Activated CD4-positive, CD25-positive, alpha-beta regulatory T cell (primary cell): ENCODE measurements at regions not wholly inside any gene's neighbourhood (a gene's known extent, or its start where the extent isn't known, plus 50 kb on each side); places are given as distances from the start of the nearest gene placed in this dataset.

Experiments used
- DNase-seq, 4 experiments: peaks; one replicate each; lab custom pipeline; 2025; lab: John Stamatoyannopoulos, UW

DNA sequence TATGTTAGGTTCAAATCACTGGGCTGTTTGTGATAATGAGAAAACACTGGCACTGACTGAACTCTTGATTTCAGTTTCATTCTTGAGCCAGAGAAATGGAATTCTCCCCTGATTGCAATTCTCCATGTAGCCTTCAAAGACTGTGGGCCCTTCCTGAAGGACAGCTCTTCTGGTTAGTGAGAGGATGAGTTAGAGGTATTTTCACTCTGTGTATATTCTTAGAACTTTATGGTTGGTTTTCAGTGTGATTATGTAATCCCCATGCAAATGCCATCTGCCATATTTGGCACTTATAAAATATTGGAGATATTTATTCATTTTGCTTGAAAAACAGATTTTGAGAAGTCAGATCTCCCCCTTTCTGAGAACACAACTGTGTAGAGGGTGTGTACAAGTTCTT lies 323.7 kb downstream of the SLC4A3 start:
- DNase-seq = no peak

DNA sequence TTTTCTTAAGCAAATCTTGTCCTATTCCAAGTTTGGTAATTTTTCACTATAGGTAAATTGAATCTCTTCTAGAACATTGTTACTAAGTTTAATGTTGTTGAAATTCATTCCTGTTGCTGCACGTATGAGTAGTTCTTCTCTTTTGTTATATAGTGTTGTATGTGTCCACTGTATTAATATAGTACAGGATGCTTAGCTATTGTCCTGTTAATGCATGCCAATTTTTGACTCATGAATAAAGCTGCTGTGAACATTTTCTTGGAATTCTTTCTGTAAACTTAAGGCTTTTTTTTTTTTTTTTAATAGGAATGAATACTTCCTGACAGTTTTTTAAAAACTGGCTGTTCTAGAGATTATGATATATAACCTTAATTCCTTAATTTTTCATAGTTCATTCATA lies 326.9 kb downstream of the SLC4A3 start:
- no peak for DNase-seq

DNA sequence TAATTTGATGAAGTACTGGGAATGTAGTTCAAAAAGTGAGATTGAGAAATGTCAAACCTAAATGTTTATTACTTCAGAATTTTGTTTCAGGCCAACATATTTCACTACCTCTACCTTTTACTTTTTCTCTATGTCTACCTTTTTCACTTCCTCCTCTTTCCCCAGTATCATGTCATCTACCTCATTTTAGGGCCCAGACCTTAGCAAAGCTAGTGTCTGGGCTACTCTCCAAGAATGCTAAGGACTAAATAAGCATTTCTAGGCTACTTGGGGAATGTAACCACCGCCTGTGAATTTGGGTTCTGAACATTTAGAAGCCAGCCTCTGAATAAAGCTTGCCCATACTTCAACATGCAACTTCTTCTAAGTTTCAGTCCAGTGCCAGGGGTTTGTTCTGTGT lies 330.4 kb downstream of the SLC4A3 start:
- DNase-seq = no peak

DNA sequence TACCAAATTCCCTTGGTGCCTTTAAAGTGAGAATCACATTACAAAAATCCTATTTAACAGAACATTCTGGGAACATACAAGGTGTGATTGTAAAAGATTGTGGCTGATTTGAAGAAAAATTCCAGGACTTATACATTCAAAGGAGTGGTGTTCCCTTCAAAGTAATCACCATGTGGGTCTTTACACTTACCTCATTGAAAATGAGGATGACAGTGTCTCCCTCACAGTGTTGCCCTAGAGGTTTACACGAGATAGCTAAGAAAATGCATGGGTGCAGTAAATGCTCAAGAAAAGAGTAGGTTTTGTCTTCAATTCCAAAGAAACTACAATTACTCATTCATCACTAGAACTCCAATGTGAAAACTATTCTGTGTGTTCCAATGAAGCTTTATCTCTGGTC lies 331.5 kb downstream of the SLC4A3 start:
- DNase-seq = no peak

DNA sequence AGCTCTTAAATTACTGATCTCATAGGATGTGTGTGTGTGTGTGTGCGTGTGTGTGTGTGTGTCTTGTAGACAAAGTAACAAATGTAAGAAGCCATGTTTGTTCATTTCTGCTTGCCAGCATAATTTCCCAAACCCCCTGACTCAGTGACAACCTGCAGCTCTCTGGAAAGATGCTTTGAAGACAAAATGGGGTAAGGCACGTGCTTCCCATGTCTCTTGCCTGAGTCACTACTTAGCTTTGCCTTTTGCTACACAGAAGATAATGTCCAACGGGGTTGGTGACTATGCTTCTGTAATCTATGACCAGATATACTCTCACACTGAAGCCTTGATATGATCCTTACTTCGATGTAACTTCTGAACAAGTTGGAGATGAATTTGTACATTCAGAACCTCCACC lies 332.0 kb downstream of the SLC4A3 start:
- DNase-seq = no peak

DNA sequence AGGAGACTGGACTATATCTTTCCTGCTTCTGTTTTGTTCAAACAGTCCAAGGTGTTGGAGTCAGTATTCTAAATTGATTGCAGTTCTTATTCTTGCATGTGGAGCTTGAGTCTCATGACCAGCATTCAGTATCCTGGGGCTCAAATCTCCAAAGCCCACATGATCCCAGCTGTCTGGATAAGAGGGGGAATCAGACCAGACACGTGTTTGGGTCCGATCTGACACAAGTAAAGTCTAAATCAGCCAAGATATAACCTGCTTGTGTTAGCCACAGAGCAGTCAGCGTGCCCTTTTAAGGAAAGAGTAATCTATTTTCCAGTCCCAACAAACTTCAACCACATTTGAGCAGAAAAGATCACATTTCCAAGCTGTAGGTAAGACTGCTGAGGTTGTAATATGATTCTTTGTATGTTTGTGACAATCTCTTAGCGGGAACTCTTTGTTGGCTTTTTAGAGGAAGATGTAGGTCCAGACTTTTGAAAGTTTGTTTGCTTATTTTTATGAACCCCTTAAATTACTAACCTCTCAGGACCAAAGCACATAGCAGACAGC lies 334.6 kb downstream of the SLC4A3 start:
- no peak for DNase-seq

DNA sequence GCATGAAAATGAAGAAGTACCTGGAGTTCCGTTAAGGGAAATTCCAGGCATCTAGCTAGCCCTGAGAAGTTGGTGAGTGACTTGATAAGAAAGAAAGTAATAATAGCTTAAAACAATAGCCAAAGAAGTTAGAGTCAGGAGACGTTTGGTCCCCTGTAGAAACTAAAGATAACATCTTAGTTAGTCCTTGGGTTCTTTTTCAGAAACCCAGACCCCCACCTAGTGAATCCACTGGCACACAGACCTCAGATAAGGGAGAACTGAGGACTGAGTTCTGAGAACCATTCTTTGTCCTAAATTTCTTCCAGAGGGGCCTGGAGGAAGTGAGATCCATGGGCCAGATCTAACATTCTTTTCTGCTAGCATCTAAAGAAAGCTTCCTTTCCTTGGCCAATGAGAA lies 335.4 kb downstream of the SLC4A3 start:
- DNase-seq = no peak

DNA sequence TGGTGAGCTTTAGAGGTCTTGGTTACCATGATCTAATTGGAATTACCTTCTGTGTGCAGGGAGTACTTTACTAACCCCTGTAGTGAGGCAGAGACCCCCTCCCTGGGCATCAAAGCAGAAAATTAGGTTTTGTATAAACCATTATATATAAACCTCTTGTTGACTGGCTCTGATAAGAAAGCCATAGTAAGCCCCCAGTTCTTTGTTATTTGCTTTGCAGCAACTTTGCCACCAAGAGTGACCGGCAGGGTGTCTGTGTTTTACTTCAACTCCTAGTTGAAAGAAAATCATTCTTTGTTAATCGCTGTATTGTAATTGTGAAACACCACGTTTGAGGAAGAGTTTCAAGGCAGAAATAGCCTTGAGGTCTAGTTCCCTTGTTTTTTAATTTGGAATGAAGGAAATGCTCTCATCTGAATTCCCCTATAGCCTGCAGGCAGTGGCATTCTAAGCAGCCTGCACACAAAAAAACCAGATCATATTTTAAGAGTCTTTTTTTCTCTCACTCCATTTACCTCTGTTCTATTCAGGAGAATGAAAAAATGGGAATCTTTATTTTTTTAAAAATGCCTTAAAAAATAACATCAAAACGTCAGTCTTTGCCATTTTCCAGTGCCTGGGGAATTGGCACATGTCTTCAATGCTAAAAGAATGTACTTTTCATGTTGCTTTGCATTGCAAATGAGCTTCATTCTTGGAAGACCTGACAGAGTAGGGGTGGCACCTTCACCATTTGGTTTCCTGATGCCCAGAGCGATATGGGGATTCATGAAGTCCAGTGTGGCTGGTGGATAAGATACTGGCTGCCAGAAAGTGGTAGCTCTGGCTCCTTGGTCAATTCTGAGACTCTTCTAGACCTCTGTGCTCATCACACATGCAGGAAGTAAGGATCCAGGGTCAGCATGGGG lies 338.1 kb downstream of the SLC4A3 start:
- DNase-seq = no peak

DNA sequence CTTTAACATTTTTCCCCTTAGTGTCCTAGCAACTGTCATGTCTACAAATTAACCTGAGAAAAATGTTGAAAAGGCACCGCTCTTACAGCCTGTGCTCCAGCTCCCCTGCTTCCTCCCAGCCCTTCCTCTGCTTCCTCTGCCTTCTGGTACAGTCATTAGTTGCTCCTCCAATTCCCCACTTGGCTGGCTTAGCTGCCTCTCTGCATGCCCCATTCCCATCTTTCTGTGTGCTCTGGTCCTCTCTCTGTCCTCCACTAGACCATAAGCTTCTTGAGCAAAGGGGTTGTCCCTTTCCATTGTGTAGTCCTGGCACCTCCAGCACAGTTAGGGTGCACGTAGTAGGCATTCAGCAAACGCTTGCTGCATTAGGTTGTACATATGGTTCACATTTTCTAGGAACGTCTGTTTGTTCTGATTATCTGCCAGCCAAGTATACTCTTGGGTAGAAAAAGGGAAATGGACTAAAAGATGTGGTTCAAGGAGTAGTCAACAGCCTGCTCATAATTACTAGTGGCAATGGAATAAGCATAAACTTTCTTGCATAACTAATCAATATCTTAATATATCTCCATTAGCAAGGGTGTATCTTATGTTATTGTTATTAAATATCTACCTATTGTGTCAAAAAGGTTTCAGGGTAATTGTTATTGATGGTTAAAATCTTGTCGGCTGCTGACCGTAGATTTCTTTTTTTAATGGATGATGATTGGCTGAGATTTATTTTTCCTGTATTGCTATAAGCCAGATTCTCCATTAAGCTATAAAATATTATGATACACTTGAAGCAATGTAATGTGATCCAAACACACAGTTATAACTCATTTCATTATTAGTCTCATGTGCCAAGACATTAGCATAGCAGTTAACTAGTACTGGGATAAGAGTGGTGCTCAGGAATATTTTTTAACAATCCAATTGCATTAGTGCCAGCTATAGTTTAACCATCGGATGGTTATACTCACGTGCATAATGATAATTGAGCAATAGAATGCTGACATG lies 340.1 kb downstream of the SLC4A3 start:
- no peak for DNase-seq

DNA sequence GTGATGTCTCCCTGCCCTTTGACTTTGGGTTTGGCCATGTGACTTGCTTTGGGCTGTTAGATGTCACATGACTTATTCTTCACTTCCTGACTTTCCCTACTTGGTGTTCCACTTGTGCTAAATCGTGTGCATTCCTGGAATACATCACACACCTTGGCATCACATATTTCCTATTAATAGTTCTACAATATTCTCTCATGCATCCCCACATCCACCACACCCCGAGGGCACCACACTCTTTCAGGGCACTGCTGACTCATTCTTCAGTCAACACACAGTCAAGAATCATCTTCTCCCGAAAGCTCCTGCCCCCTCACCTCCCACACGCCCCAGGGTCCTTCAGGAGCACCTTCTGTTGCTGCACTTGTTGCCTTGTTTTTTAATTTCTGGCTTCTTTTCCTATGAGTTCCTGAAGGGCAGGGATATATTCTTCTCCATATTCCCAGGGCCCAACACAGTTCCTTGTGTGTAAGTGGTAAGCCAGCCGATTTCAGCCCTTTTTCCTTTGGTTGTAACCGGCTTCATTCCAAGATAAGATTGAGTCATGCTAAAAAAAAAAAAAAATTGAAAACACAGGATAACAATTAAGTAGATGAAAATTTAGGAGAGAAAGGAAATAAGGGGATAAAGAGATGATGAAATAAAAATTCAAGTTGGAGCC lies 341.4 kb downstream of the SLC4A3 start:
- no peak for DNase-seq

DNA sequence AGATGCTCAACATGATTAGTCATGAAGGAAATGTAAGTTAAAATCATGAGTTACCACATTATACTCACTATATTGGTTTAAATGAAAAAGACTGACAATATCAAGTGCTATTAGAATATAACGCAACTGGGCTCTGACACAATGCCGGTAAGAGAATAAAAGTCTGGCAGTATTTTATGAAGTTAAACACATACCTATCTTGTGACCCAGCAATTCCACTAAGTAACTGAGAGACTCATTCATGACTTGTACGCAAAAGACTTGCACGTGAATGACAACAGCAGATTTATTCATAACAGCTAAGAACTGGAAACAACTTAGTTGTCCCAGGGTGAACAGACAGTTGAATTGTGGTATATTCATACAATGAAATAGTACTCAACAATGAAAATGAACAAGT lies 342.1 kb downstream of the SLC4A3 start:
- no peak for DNase-seq

DNA sequence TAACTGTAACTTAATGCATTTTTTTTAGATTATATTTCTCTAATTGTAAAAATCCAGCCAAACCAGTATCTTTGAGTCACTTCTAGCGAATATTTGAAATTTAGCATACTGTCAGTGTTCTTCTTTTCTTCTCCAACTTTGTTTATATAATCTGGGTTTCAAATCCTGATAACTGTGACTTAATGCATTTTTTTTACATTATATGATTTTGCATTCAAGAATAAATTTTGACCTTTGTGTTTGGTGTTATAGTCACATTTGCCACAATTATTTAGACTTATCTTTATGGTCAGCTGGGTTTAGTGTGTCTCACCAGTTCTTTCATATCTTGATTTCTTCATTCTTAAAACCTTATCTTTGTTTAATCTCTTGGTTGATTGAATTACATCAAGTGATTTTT lies 345.7 kb downstream of the SLC4A3 start:
- no peak for DNase-seq

DNA sequence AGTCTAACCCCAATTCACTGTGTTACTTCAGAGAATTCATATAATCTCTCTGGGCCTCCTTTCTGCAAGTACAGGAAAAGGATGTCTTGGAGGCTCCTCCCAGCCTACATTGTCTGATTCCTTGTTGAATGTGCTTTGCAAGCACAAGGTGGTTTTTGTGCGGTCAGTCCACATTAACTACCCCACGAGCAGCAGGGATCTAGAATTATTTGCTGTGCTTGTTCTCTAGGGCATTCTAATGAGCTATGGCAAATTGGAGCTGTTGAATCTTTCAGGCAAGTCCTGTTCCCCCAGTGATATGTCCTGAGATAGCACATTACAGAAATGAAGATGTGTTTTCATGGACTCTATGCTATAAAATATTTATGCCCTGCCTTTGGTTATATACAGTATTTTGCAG lies 349.4 kb downstream of the SLC4A3 start:
- DNase-seq = no peak

DNA sequence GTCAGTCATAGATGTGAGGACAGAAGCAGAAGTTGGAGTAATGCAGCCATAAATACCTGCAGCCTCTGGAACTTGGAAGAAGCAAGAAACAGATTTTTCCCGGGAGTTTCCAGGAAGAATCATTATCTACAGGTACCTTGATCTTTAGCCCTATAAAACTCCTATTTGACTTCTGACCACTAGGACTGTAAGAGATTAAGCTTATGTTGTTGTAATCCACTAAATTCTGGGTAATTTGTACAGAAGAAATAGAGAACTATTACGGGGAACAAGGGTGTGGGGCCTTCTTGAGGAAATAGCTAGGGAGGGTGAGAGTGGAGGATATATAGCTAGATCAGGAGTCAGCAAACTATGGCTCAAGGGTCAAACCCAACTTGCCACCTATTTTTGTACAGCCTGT lies 353.2 kb downstream of the SLC4A3 start:
- no peak for DNase-seq

DNA sequence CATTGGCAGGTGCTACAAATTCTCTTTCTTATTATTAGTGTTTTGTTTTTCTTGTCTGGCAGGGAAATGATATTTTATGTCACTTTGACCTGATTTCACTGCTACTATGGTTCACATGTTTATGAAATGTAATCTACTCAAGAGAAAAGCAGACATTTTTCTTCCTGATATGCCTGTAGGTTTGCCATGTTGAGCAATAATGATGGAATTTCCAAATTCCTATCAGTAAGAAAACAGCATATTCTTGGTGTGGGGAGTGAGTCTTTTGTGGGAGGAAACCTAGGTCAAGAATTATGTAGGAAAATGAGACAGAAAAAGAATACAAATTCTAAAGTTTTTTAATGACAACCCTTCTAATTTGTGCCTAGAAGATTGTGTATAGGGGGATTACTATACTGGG lies 356.4 kb downstream of the SLC4A3 start:
- no peak for DNase-seq

DNA sequence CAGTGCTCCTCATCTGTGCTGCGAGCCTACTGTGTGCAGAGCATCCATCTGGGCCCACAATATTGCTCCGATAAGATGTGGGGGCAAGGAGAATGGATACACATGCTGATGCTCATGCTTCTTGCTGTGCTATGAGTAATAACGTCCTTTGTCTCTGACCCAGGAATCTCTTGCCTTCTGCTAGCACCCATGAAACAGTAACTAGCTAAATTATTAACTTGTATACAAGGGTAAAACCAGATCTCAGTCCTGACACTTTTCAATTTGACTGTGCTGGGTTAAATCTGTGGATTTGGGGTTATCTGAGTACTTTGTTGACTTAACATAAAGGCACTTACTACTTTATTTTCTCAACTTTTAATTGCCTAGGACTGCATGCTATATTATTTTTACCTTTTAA lies 357.6 kb downstream of the SLC4A3 start:
- DNase-seq = no peak

DNA sequence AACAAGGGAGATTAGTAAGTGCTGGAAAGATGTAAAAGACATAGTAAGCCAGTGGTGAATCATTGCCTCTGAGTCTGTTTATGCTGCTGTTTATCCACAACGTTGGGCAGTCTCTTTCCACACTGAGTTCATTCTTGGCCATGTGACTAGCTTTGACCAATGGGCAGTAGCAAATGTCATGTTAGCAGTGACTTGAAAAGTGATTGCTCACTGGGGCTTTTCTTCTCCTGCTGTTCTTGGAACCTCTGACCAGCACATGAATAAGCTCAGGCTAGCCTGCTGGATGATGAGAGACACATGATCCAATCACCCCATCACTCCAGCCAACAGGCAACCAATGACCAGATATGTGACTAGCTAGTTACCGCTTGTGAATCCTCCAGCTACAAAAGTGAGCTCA lies 360.4 kb downstream of the SLC4A3 start:
- no peak for DNase-seq

DNA sequence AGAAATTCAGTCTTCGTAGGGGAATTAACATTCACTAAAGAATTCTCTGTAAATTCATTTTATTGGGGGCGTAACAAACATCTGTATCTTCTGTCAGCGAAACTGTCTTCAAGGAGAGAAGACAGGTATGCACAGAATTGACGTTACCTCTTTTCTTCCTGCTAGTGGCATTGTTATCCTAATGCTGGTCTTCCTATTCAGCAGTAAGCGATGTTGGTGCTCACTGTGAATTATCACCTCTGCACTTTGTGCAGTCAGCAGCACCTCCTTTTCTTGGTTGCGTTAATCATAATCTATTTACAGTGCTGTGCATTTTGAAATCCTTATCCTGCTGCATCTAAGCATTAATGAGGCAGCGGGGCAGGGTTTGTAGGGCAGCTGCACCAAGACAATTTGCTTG lies 362.3 kb downstream of the SLC4A3 start:
- DNase-seq = no peak

DNA sequence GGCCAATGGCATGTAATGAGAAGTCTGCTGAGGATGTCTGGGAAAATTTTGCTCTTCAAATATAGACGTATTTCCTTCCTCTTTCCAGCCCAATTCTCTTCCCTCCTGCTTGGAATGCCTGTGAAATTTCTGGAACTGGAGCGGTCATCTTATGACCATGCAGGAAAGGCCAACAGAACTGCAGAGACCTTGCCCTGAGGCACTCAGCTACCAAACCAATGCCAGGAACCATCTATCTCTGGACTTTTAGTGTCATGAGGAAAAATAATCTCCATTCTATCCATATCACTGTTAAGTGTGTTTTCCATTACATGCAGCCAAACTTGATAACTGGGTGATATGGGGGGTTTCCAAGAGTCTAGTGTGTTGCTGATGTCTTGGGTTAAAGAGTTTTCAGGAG lies 363.7 kb downstream of the SLC4A3 start:
- DNase-seq = no peak

DNA sequence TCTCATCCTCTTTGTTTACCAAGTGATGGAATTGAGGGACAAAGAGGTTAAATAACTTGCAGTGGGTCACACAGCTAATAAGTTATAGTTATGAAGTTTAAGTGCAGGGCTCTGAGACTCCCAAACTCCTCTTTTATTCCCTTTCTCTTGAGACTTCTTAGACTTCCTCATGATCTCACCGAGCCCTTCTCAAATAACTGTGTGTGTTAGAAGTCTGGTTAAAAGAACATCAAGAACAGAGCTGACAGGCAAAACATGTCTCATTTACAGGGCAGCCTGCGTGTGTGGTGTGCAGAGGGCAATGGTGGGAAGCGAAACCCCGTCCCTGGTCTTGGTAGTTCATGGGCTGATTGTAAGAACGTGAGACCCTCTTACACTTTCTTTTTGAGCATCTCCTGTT lies 368.0 kb downstream of the SLC4A3 start:
- no peak for DNase-seq

DNA sequence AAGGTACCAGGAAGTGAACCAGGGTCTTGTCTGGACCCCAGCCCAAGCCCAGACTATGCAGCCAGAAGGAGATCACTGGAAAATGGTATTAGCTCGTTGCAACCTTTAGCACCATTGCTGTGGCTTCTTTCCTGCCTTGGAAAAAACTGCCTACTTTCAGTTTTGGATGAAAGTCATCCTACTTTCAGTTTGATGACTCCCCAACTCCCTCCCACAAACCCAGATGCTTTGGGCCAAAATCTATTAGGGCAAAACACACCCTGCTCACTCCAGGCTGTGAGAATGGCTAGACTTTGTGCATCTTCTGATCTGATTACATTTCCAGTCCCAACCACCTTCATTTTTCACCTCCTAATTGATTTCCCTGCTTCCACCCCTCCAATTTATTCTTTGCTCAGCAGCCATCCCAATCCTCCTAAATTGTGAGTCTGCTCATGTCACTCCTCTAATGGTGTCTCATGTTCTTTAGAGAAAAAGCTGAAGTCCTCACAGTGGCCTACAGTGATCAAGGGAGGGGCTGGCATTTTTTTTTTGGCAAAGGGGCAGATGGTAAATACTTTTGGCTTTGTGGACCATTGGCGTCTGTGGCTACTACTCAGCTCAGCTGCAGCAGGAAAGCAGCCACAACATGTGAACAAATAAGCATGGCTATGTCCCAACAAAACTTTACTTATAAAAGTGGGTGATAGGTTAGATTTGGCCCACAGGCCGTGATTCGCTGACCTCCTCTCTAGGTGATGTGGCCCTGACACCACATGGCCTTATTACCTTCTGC lies 368.7 kb downstream of the SLC4A3 start:
- no peak for DNase-seq
